ENCODE measurements at regions not wholly inside any gene's neighbourhood (a gene's known extent, or its start where the extent isn't known, plus 50 kb on each side); places are given as distances from the start of the nearest gene placed in this dataset.

DNA sequence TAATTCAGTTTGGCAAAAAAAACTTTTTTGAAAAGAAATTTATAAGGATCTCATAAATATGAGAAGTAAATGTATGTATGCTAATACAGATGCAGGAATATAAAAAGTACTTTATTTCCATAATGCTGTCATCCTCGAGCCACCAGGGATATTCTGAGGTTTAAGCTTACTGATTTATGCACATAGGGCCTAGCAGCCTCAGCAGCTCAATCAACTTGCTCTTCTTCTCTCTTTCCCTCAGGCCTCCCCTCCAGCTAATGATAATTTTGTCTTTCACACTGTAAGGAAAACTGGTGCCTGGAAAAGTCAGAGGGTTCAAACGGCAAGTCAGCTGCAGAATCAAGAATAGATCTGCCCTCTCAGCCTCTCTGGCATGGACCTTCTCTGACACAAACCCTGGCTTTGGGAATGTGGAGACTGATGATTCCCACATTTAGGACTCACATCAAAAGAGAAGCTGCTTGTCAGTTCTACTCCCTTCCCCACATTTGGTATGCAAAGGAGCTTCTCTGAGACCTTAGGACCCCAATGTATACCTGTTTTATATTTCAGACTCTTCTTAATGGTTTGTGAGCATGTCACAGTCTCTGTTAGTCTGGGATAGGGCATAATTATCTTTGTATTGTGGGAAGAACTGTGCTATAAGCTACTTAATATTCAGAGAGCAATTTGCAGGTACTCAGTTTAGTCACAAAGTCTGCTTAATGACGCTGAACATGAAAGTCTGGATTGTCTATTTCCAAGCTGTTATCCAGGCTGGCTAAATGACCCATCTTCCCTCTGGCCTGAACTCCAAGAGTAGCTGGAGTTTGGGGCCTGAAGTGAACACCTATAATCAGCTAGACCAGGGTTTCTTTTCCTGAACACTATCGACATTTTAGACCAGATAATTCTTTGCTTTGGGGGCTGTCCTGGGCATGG is 52.1 kb upstream of the DIPK1A start:
- peaks cover 0 to 2% (median 0%) of the 10 kb centered on the region in 6 donors for H3K9me3 Mint-ChIP-seq
- no peaks in the 10 kb centered on the region for H3K4me1 Mint-ChIP-seq
- no peak overlapping the region for H3K4me3 Mint-ChIP-seq
- DNase-seq, result no peak
- no peaks in the 10 kb centered on the region for H3K36me3 Mint-ChIP-seq
- H3K27ac Mint-ChIP-seq, result no peak overlapping the region
- H3K27me3 Mint-ChIP-seq (ENCODE audit: low read depth in 3 of 3), result peaks cover 0 to 4% (median 3%) of the 10 kb centered on the region in 3 donors

DNA sequence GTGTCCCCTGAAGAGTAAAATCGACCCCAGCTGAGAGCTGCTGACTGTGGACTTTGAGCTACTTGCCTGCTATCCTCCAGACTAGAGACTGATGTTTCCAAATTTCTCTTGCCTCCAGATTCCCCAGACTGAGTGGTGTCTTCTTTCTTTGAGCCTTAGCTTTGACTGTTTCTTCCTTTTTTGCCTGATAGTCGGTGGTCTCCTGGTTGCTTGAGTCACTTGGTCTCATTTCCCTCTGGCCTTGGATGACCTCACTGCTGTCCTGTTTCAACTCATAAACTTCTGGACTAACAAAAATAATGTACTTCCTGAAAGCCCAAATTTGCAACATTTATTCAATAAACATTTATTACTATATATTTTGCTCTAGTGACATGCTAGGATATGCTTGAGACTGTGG is 52.9 kb upstream of the DIPK1A start:
- DNase-seq, result no peak
- Mint-ChIP-seq H3K27me3 (ENCODE audit: low read depth in 3 of 3) (peaks cover 0 to 4% (median 3%) of the 10 kb centered on the region in 3 donors), H3K4me1 (no peaks in the 10 kb centered on the region), H3K4me3 (no peak overlapping the region), H3K27ac (no peak overlapping the region), H3K36me3 (no peaks in the 10 kb centered on the region), H3K9me3 (peaks cover 0 to 2% (median 0%) of the 10 kb centered on the region in 6 donors)

- Mint-ChIP-seq H3K9me3 (peaks cover 0 to 2% (median 0%) of the 10 kb centered on the region in 6 donors), H3K27ac (no peak overlapping the region), H3K4me3 (no peak overlapping the region), H3K36me3 (no peaks in the 10 kb centered on the region), H3K4me1 (no peaks in the 10 kb centered on the region), H3K27me3 (ENCODE audit: low read depth in 3 of 3) (peaks cover 0 to 4% (median 3%) of the 10 kb centered on the region in 3 donors)
- DNase-seq, result no peak
Measured at GRCh38 chr1:93015590-93015989, 54.3 kb upstream of the DIPK1A start.

DNA sequence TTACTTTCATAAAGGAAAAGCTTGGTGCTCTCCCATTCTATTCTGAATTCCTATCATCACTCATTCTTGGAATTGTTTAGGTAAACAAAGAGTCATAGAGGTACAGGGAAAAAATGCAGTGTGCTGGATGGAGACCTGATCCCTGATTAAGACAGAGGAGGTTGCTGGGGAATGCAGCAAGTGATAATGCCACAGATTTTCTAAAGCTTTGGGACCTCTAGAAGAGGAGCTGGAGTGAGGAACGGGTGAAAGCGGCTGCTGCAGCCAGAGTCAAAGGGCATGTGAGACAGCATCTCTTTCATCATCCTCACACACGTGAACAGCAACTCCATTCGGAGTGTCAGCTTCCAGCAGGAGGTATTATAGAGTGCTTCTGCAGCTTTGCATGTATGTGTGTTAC is 54.9 kb upstream of the DIPK1A start:
- peaks cover 0 to 2% (median 0%) of the 10 kb centered on the region in 6 donors for H3K9me3 Mint-ChIP-seq
- H3K4me1 Mint-ChIP-seq, result no peaks in the 10 kb centered on the region
- peaks cover 0 to 3% (median 2%) of the 10 kb centered on the region in 3 donors for H3K27me3 Mint-ChIP-seq (ENCODE audit: low read depth in 3 of 3)
- no peaks in the 10 kb centered on the region for H3K36me3 Mint-ChIP-seq
- no peak overlapping the region for H3K4me3 Mint-ChIP-seq
- no peak for DNase-seq
- no peak overlapping the region for H3K27ac Mint-ChIP-seq

- H3K36me3 Mint-ChIP-seq, result no peaks in the 10 kb centered on the region
- H3K4me3 Mint-ChIP-seq, result no peak overlapping the region
- H3K27me3 Mint-ChIP-seq (ENCODE audit: low read depth in 3 of 3), result peaks cover 2 to 7% (median 3%) of the 10 kb centered on the region in 3 donors
- H3K27ac Mint-ChIP-seq, result no peak overlapping the region
- peaks cover 0 to under 1% (median 0%) of the 10 kb centered on the region in 6 donors for H3K9me3 Mint-ChIP-seq
- DNase-seq, result peak; percentile 46 to 57 (median 50)
- H3K4me1 Mint-ChIP-seq, result no peaks in the 10 kb centered on the region
Measured at GRCh38 chr1:93021539-93022134, 57.4 kb upstream of the MTF2 start.

GRCh38 chr1:93022580-93022979 is 56.5 kb upstream of the MTF2 start:
- H3K27ac Mint-ChIP-seq, result no peak overlapping the region
- H3K4me3 Mint-ChIP-seq, result no peak overlapping the region
- no peaks in the 10 kb centered on the region for H3K4me1 Mint-ChIP-seq
- DNase-seq, result no peak
- H3K9me3 Mint-ChIP-seq, result no peaks in the 10 kb centered on the region
- H3K36me3 Mint-ChIP-seq, result no peaks in the 10 kb centered on the region
- peaks cover 2 to 7% (median 3%) of the 10 kb centered on the region in 3 donors for H3K27me3 Mint-ChIP-seq (ENCODE audit: low read depth in 3 of 3)

DNA sequence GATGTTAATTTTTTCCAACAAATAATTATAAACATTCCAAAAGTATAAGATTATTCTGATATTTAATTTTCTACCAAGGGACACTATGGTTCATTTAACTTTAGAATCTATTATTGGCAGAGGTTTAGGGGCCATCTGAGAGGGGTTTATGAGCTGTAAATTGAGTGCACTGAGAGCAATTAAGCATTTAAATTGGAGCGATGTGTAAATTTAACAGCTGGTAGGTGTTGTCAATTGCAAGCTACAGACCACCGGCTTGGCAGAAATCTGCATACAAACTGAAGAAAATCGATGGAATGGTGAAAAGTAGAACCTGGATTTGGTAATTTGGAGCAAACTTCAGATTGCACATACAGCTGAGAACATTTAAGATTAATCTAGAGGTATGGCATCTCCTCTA is 55.8 kb upstream of the MTF2 start:
- Mint-ChIP-seq H3K27me3 (ENCODE audit: low read depth in 3 of 3) (peaks cover 2 to 7% (median 3%) of the 10 kb centered on the region in 3 donors), H3K4me1 (no peaks in the 10 kb centered on the region), H3K27ac (no peak overlapping the region)

DNA sequence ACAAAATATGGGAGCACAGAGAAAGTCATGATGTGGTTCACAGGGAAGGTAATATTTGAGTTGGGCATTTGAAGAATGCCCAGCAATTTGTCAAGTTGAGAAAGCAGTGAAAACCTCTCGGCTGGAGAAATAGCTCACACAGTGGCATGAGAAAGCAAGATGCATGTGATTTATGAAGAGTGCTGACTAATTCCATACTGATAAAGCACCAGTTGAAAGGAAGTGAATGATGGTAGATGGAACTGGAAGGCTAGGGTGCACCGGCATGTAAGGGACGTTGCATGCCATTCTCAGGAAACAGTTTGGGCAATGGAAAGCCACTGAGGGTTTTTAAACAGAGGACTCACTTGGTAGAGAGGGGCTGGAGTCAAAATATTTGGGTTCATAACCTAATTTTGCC is 53.5 kb upstream of the MTF2 start:
- Mint-ChIP-seq H3K27ac (no peak overlapping the region), H3K4me1 (peaks cover 4 to 9% of the 10 kb centered on the region in 2 donors)

More for the DNA sequence above, 55.8 kb upstream of the MTF2 start:
- Mint-ChIP-seq H3K36me3 (no peaks in the 10 kb centered on the region), H3K9me3 (no peaks in the 10 kb centered on the region), H3K4me3 (no peak overlapping the region)
- no peak for DNase-seq

GRCh38 chr1:93028542-93028941 is 50.5 kb upstream of the MTF2 start:
- DNase-seq, result no peak
- H3K27ac Mint-ChIP-seq, result no peak overlapping the region
- peaks cover 4 to 9% of the 10 kb centered on the region in 2 donors for H3K4me1 Mint-ChIP-seq
- H3K36me3 Mint-ChIP-seq, result no peaks in the 10 kb centered on the region
- no peaks in the 10 kb centered on the region for H3K9me3 Mint-ChIP-seq
- H3K27me3 Mint-ChIP-seq (ENCODE audit: low read depth in 3 of 3), result peaks cover 2 to 9% (median 2%) of the 10 kb centered on the region in 3 donors
- no peak overlapping the region for H3K4me3 Mint-ChIP-seq

More for the DNA sequence above, 53.5 kb upstream of the MTF2 start:
- Mint-ChIP-seq H3K27me3 (ENCODE audit: low read depth in 3 of 3) (peaks cover 2 to 11% (median 3%) of the 10 kb centered on the region in 3 donors), H3K36me3 (no peaks in the 10 kb centered on the region), H3K4me3 (no peak overlapping the region), H3K9me3 (no peaks in the 10 kb centered on the region)
- no peak for DNase-seq
